ENCODE measurements at regions not wholly inside any gene's neighbourhood (a gene's known extent, or its start where the extent isn't known, plus 50 kb on each side); places are given as distances from the start of the nearest gene placed in this dataset.

- POLR2A ChIA-PET, result no interaction called here
- CTCF ChIA-PET, result interaction anchor here (0.7 to 1.5 kb wide), 2 partner anchors 11 to 327 kb away, joined by 3 to 5 read pairs; no protein-coding TSS in a partner anchor
These were observed 50.8 kb upstream of the ELF5 start for GRCh38 chr11:34564406-34564805.

- ChIA-PET CTCF (interaction anchor here (0.7 to 1.5 kb wide), 2 partner anchors 11 to 327 kb away, joined by 3 to 5 read pairs; no protein-coding TSS in a partner anchor), POLR2A (no interaction called here)
These were observed 51.2 kb upstream of the ELF5 start for GRCh38 chr11:34564807-34565241.

DNA sequence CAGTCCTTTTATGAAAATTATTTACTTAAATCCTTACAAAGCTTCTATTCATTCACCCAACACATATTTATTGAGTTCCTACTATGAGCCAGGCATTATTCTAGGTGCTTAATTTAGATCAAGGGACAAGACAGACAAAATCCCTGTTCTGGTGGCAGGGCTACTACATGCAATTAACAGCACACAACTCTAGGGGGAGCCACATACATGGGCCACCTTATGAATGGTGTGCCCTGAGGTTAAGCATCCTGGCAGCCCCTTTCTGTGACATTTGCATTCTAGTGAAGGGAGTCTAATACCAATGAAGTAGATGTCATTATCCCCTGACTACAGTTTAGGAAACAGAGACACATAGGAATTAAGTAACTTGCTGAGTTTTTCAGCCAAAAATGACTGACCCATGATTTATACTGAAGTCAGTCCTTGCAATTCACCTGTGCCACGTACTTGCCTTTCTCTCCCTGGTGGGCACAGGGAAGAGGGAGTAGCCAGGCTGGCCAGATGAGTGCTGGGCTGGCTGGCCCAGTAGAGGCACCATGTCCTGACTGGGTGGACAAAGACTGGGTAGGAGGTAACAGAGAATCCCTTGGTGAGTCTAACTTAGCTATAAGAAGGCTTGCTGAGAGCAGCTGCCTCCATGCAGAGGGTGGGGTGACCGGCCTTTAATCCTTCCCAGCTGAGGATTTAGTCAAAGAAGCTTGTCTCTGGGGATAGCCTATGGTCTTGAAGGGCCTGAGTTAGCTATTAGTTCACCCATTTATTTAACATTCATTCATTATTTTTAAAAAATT, 52.0 kb upstream of the ELF5 start:
- ChIA-PET CTCF (interaction anchor here (0.7 to 1.5 kb wide), 2 partner anchors 12 to 326 kb away, joined by 3 to 5 read pairs; no protein-coding TSS in a partner anchor), POLR2A (no interaction called here)

DNA sequence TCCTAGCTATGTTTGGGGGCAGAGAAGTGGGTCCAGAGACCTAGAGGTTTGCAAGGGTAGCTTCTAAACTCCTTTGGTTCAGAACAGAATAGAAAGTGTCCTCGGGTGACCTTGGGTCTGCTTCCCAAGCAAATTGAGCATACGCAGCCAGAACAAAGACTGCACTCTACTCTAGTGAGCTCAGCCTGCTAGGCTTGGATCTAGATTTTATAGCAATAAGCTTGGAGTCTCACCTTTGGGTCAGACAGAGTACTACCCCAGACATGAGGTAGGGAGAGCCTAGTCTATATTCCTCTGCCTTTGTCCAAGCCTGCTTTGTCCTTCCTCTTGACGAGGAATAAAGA, 52.6 kb upstream of the ELF5 start:
- ChIA-PET POLR2A (no interaction called here), CTCF (interaction anchor here (1.5 kb wide), 1 partner anchor 13 kb away, joined by 5 read pairs; no protein-coding TSS in a partner anchor)

- CTCF ChIA-PET, result no interaction called here
- POLR2A ChIA-PET, result no interaction called here
These were observed 53.1 kb upstream of the ELF5 start for GRCh38 chr11:34566736-34567135.

GRCh38 chr11:34567733-34568132, 53.2 kb upstream of the EHF start:
- ChIA-PET POLR2A (no interaction called here), CTCF (no interaction called here)

GRCh38 chr11:34570584-34570983, 50.3 kb upstream of the EHF start:
- CTCF ChIA-PET, result no interaction called here
- POLR2A ChIA-PET, result no interaction called here
